Activated CD4-positive, CD25-positive, alpha-beta regulatory T cell treated with anti-CD3 and anti-CD28 coated beads, Interleukin-2, amount 50 U/mL, for 24 hours (primary cell): ENCODE measurements at regions not wholly inside any gene's neighbourhood (a gene's known extent, or its start where the extent isn't known, plus 50 kb on each side); places are given as distances from the start of the nearest gene placed in this dataset.
A peak's percentile ranks its signal among the peaks of the same experiment; 100 is the strongest.
"Not testable (repeated sequence)": the region's sequence is repeated elsewhere in the genome, so short reads cannot be mapped to it uniquely, and the experiment has no call there.

Experiments used
- ATAC-seq, 2 donors: fragments of 150-1000 bp; cut with Tn5 transposase; one replicate each; pipeline ENCODE4 v1.10.0; 2021; ENCODE audit warnings: mild to moderate bottlenecking in 1 of 2, moderate library complexity in 1 of 2

DNA sequence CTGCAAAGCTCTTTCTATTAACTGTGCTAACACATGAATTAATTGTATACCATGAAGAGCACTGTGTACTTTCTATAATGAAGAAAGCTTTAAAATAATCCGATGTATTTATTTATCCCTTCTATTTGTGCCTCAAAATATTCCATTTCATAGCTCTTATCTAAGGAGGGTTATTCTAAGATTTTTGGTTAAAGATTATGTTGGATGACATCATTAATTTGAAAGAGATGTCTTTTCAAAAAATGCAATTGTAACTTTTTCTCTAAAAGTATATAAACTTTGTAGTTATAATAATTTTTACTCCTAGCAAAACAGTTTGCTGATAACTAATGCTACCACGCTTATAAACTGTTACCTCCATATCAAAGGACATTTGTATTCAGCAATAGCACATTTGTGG lies 192.4 kb upstream of the HSF2 start:
- no peak for ATAC-seq

DNA sequence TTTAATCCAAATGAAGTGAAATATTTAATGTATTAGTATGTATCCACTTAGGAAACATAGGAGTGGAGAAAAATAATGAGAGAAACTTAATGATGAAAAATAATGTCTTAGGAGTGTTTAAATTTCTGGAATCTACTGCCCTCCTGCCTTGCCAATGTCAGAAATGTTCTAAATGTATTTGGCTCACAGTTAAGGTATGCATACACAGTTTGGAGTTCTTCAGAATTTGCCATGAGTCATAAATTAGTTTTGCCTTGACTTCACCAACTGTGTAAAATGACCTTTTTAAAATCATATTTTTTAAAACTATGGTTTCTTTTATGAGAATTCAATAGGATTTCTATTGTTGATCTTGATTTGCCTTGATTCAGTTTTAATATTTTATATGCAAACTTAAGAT lies 191.7 kb upstream of the HSF2 start:
- no peak for ATAC-seq

DNA sequence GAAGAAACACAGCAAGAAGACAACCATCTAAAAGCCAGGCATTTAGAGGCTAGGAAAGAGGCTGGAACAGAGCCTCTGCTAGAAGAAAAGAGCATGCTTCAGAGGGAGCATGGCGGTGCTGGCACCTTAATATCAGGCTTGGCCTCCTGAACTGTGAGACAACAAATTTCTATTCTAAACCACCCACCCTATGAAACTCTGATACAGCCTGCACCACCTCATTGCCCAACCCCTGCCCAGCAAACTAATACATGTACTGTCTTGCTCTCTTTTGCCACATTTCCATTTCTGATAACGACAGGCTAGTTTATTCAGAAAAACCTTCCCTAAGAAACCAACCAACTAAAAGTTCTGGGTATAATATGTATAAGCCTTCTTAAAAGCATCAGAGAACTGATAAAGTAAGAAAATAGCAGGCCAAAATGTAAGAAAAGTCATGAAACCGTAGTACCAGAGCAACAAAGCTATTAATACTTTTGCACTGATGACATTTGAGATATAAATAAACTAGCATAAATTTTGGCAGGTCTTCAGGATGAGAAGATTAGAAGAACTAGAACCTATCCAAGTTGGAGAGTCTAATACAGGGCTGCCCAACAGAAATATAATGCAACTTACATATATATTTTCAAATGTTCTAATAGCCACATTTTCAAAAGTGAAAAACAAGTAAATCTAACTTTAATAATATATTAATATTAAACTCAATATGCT lies 184.7 kb upstream of the HSF2 start:
- no peak for ATAC-seq

DNA sequence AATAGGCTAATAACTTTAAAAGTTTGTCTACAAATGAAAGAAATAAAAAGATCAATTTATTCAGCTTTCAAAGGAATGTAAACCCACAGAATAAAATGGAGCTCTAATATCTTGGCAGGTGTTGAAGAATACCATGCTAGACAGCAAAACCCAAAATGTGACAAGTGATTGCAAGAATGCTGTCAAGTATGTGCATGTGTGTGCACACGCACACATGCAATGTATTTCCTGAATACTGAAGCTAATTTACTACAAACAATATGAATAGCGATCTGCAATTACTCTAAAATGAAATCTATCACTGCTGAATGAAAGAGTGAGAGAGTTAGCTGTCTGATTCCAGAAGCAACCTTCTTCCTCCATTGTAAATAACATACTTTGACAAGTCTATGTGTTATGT lies 179.2 kb upstream of the HSF2 start:
- ATAC-seq = no peak

DNA sequence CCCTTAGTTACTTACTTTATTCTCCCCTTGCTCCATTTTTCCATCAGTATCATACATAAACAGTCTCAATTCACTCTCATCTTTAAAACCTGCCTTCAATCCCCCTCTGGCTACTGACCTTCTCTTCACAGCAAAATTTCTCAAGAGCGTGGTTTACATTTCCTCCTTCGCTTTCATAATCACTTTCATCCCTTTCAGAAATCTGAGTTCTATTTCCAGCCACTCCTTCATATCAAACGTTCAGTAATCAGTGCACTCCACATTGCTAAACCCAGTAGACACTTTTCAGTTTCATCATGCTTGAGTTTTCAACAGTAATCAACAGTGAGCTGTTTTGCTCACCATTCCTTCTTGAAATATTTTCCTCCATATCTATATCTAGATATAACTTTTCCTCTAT lies 176.7 kb upstream of the HSF2 start:
- no peak for ATAC-seq

DNA sequence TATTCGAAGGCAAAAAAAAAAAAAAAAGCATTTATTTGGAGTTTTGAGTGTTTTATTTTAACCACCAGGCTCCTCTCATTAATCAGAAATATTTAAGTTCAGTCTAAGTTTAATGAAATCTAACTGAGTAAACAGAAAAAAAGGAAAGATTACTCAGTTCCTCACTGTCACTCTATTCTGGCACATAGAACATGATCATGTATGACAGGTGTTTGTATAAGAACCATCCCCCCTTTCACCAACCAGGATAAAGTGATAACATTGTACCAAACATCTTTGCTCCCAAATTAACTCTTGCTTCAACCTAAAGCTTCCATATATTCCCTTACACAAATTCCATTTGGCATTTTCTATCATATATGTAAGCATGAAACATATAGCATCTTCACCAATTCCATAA lies 176.2 kb upstream of the HSF2 start:
- ATAC-seq = no peak

DNA sequence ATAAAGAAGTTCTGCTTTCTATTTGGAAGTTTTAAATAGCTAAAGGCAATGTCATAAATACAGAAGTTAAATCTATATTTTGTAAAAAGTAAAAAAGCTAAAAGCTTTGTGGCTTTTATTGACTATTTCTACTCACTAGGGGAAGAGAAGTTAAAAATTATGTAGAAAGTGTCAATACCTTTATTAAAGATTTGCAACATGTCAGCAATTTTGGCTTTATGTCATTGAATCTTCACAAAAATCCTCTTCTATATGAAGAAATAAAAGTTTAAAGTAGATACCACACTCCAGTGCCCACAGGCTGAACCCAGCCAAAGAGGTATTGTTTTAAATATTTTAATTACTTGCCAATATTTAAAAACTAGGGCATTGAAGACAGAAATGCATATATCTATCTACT lies 160.6 kb upstream of the HSF2 start:
- ATAC-seq = no peak

DNA sequence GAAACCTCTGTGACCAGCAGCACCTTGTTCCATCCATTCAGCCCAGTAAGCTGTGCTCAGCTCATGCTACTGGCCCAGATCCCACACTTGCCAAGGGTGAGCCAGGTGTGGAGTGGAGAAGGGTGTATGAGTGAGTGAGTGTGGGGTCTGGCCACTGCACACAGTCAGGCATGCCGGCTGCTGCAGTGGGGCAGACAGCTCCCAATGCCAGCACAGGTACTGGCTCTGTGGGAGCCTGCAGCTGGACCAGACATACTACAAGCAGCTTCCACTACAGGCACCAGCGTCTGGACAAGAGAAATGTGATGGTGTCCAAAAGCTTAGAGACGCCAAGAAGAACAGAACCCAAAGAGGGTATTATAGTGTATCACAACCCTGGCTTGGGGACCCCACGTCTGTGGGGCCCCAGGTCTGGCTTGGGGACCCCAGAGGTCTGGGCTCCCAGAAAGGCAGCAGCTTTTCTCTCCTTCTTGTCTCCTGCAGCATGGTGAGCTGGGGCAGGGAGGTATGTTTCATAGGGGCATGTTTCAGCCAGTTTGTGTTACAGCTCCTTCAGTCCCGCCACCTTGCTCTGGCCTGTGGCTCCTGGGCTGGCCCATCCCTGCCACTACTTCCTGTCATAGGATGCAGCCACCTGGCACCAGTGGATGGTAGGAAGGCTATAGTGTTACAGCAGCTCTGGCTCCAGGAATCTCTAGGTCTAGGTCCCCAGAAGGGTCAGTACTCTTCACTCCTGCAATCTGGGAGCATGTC lies 152.4 kb upstream of the HSF2 start:
- peak in 1 of 2 donors; percentile 13 for ATAC-seq

DNA sequence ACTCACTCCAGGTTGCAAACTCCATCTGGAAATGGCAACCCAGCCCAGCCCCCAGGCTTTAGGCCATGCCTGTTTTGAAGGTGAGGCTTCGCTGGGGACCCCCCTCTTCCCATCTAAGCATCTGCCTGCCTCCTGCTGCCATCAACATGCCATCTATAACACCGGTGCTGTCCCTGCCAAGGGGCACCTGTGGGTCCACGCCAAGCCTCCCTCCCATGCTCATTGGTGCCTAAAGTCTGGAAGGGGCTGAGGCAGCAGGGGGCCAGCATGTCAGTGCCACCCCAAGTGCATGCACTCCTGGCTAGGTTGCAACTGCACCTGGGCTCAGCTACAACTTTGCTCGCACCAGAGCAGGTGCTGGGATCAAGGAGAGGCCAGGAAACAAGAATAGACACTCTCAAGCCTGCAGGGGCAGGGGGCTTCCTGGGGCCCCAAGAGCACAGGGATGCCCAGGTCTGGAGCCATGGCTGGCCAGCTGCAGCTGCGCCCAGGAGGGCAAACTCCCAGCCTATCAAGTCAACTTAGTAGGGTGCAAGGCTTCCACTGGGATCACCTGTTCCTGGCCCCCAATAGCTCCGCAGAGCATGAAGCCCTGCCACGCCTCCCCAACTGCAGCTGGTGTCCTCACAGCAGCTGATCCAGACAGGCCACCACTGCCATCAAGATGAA lies 151.3 kb upstream of the HSF2 start:
- no peak for ATAC-seq

DNA sequence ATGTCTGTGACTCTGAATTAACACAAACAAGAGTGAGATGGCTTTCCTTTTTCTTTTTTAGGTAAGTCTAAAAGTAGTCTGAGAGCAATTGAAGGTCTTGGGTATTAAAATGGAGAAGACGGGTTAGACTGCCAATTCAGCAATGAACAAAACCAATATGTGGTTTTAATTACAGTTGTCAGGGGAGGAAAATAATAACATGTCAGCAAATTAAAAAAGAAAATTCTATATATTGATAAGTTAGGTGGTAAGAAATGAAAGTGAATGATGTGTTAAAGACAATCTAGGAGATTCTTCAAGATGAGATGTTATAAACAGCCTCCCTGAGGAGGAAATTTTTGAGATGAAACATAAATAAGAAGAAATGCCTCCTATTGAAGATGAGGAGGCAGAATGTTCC lies 150.6 kb upstream of the HSF2 start:
- no peak for ATAC-seq

DNA sequence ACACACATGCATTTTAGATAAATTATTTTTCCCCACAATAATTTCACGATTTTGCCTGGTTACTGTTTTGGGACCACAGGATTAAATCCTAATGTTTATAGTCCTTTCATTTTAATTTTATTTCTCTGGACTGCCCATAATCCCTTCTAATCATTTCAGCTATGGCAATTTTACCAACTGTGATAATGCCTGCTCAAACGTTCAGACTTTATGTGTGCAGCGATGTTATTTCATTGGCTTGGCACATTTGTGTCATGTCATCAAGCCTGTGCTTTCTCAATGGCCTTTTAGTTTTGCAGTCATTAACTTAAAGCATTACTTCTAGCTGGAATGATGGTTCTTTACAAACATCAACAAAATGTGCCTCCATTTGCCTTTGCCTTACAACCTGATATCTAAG lies 140.6 kb upstream of the HSF2 start:
- ATAC-seq = no peak

DNA sequence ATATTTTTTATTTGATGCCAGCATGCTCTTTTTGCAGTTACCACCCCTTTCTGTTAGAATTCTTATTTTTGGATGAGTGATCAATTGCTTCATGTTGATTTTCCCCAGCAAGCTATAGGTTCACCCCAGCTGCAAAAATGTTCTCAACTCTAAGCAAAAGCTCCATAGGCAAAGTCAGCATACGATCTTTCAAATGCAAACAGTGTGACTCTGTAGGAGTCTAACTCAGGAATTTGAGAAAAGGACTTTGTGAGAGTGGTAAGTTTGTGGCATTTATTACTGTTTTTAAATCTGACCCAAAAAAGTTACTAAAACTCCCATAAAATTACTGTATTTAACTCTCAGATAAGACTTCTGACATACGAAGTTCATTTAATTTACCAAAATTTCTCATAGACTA lies 134.9 kb upstream of the HSF2 start:
- ATAC-seq = no peak

DNA sequence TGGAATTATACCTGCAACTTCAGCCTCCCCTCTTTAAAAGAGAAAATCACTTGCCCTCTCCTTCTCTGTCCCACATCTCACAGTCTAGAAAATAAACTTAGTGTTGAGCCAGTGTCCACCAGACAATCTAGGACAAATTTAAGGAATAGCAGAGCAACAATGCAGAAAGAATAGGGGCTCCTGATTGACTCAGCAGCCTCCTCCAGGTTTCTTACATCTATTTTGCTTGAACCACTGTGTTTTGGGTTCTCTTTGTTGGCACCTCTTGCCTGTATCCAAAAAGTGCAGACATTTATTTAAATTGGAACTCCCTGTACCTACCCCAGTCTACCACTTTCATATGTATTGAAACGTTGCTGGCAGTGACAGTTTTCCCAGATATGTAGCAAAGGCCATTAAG lies 133.7 kb upstream of the HSF2 start:
- no peak for ATAC-seq

DNA sequence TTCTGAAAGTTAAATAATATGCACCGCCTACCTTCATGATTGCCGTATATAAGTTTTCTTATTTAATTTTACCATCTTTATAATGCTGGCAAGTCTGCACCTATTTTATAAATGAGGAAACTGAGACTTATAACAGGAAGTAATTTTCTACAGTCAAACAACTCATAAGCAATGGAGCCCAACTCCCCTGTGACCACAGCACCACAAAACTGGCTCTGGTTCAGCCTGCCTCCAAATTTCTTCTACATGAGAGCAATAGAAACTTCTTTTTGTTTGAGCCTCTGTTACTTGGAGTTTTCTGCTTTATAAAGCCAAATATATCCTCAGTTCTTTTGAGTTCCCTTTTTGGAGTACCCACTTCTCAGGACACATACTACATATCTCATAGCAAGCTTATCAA lies 131.1 kb upstream of the HSF2 start:
- no peak for ATAC-seq

DNA sequence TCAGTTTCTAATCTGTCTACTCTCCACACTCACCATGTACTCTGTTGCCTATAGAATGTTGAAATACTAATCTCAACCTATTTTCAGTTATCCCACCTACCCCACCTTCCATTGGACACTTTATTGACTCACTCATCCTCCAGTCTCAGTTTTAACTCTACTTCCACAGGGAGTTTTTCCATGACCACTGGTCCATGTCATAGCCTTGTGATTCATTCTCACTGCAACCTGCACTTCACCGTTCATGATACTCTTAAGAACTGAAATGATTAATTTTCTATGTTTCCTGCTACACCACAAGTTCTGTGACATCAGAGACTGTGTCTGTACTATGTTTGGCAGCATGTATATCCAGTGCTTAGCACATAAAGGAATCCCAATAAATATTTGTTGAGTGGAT lies 122.8 kb upstream of the HSF2 start:
- no peak for ATAC-seq

DNA sequence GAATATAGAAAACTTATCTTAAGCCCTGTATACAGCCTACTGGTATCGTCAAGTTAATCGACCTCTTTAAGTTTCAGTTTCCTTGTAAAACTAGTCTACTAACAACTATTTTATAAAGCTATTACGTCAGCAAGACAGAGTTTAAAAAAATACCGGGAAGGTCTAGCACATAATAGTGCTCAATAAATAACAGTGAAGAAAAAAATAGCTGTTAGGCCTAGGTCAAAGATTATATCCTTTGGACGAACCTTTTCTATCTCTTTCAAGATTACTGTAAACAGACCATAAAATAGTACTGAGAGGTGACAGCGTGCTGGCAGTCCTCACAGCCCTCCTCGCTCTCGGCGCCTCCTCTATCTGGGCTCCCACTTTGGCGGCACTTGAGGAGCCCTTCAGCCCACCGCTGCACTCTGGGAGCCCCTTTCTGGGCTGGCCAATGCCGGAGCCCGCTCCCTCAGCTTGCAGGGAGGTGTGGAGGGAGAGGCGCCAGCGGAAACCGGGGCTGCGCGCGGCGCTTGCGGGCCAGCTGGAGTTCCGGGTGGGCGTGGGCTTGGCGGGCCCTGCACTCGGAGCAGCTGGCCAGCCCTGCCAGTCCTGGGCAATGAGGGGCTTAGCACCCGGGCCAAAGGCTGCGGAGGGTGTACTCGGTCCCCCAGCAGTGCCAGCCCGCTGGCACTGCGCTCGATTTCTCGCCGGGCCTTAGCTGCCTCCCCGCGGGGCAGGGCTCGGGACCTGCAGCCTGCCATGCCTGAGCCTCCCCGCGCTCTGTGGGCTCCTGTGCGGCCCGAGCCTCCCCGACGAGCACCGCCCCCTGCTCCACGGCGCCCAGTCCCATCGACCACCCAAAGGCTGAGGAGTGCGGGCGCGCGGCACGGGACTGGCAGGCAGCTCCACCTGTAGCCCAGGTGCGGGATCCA lies 119.1 kb upstream of the HSF2 start:
- ATAC-seq = not testable (repeated sequence)

DNA sequence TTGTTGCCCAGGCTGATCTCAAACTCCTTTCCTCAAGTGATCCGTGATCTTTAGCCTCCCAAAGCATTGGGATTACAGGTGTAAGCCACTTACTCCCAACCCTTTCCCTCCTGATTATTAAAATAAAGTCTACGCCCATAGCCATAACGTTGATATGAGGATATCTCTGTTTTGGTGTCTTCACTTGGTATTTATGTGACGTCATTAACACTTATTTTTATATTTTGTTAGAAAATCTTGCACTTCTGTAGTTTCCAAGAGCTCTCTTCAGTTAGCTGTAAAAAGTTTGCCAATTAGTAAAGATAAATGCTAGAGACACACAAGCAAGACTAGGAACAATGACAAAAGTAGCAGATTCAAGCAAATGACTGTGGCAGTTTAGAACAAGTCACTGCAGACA lies 115.6 kb upstream of the HSF2 start:
- ATAC-seq = no peak

DNA sequence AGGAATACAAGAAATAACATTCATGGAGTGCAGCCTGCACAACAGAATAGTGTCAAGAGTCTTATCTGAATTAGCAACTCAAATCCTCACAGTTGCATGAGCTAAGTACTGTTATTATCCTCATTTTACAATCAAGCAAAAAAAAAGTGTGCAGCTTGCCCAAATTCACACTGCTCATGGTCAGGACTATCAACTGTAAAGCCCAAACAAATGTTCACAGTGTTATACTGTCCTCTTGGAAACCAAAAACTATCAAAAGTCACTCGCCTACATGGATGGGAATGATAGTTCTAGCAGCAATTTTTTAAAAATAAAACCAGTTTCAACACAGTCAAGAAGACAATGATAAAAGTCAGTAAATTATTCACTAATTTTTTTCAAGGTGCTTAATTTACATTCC lies 114.6 kb upstream of the HSF2 start:
- ATAC-seq = no peak

DNA sequence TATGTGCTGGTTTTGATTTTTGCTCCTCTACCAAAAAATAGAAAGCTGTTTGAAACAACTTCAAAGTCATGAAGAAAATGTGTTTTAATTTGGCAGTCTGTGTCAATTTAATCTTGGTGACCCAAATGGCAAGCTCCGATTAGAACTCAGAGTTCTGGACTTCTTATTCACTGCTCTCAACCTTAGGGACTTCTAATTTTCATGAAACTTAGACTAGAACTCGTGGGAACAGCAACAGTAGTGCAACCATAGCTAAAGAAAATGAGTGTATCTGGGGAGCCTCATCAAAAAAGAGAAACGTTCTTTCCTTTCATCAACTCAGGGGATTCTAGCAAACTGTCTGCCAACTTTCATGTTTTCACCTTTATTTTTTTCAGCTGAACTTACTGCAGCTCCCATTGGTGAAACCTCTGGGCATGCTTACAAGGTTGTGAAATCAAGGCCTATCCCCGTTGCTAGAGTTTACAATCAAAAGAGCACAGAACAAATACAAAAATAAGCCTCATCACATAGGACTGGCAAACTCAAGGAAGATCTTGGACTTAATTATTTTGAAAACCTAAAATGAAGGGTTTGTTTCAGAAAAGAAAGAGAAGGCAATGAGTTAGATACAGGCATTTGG lies 114.0 kb upstream of the HSF2 start:
- ATAC-seq = no peak

DNA sequence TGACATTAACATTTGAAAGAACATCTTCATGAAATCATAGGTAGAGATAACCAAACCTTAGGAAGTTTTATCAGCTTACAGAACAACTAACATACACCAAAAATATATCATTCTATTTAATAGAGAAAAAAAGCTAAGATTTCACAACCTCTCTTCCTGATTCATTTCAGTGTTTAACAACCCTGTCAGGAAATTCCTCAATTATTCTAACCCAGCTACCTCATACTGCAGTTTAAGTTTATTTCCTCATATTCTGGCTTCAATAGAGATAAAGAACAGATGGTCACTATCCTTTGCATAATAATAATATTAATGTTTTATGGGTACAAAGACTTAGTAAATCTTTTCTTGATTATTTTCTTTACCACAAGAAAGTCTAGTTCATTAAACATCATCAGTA lies 112.9 kb upstream of the HSF2 start:
- no peak for ATAC-seq

DNA sequence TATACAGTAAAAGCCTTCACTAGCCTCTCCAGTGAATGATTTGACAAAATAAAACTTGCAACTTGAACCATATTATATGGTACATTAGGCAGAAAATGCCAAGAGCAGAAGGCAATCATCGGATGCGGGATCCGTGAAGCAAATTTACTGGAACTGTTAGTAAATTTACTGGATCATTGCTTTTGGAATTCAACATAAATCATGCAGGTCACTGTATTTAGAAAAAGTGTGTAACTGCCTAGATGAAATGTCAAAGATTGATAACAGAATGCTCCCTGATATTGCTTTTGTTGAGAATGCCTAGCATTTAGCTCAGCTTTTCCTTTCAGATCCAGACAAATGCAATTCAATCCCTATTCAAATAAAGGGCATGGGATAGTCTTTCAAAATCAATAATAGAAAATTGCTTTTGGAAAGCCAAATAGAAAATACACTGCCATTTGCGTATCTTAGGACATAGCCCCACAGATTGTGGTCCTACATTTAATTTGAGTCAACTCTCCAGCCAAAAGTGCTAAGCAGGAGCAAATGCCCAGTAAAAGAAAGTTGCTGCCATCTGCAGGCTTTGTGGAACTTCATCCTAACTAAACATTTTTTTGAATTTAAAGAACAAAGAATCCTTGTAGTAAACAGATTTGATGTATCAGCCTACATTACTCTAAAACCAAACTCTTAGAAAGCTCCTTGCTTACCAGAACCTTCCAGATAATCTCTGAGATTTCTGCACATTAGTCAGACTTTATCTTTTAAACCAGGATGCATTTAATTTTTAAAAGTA lies 109.5 kb upstream of the HSF2 start:
- no peak for ATAC-seq

DNA sequence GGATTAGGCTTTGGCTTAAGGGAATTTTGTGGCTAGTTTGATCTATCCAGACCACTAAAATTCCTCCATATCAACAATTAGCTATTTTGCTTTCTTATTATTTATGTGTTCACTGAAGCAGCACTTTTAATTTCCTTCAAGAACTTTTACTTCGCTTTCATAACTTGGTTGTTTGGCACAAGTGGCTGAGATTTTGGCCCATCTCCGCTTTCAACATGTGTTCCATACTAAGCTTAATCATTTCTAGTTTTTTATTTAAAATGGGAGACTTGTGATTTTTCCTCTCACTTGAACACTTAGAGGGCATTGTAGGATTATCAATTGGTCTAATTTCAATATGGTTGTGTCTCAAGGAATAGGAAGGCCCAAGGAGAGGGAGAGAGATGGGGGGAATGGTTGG lies 102.4 kb upstream of the HSF2 start:
- no peak for ATAC-seq
